GM13976 (cell line): ENCODE measurements at regions not wholly inside any gene's neighbourhood (a gene's known extent, or its start where the extent isn't known, plus 50 kb on each side); places are given as distances from the start of the nearest gene placed in this dataset.

ENCODE experiments used
- DNase-seq: peaks from one replicate; pipeline ENCODE4 v3.0.0; 2012; ENCODE audit warnings: low spot score
- CTCF ChIP-seq: IDR thresholded peaks from 2 replicates; pipeline ENCODE4 v1.5.1; 2012; ENCODE audit warnings: borderline replicate concordance, mild to moderate bottlenecking; ENCODE audit not compliant: insufficient read depth; ENCODE audit errors: extremely low read depth, missing control alignments, control extremely low read depth
- in situ Hi-C: fragments of 300-500 bp; cut with MboI; formaldehyde crosslinking; loops from one replicate; pipeline ENCODE4 v1.12.0; 2022; ENCODE audit warnings: low sequenced_read_pairs, mixed read lengths, inconsistent platforms; ENCODE audit not compliant: unreplicated experiment

- in situ Hi-C loops, result no loop called here
- no peak for DNase-seq
- TF ChIP-seq CTCF, result no peak
Measured at GRCh38 chr7:136347488-136347887, 370.3 kb upstream of the MTPN start.

- TF ChIP-seq CTCF, result no peak
- in situ Hi-C loops, result no loop called here
- no peak for DNase-seq
Measured at GRCh38 chr7:136342251-136342650, 365.1 kb upstream of the MTPN start.

- in situ Hi-C loops, result no loop called here
- DNase-seq, result no peak
- TF ChIP-seq CTCF, result no peak
Measured at GRCh38 chr7:136339464-136339863, 362.3 kb upstream of the MTPN start.

- in situ Hi-C loops, result no loop called here
- DNase-seq, result no peak
- TF ChIP-seq CTCF, result no peak
Measured at GRCh38 chr7:136336932-136337331, 359.8 kb upstream of the MTPN start.

- DNase-seq, result no peak
- in situ Hi-C loops, result no loop called here
- no peak for TF ChIP-seq CTCF
Measured at GRCh38 chr7:136333636-136334035, 356.5 kb upstream of the MTPN start.

GRCh38 chr7:136326045-136326609 is 349.0 kb upstream of the MTPN start:
- no peak for TF ChIP-seq CTCF
- in situ Hi-C loops, result no loop called here
- DNase-seq, result no peak

- in situ Hi-C loops, result no loop called here
- DNase-seq, result no peak
- no peak for TF ChIP-seq CTCF
Measured at GRCh38 chr7:136325578-136325977, 348.4 kb upstream of the MTPN start.
